ENCODE measurements at regions not wholly inside any gene's neighbourhood (a gene's known extent, or its start where the extent isn't known, plus 50 kb on each side); places are given as distances from the start of the nearest gene placed in this dataset.

- Histone ChIP-seq H3K36me3 (no peaks in the 10 kb centered on the region), H3K27ac (no peak overlapping the region), H3K9me3 (no peaks in the 10 kb centered on the region), H3K4me1 (no peaks in the 10 kb centered on the region), H3K27me3 (no peaks in the 10 kb centered on the region), H3K4me3 (no peak overlapping the region)
- no peak for TF ChIP-seq CTCF (IDR thresholded peaks at IDR 0.05)
- DNase-seq (ENCODE audit: low spot score): no peak
Observed at GRCh38 chr12:90828621-90829020, 126.4 kb downstream of the CCER1 start.

- Histone ChIP-seq H3K36me3 (no peaks in the 10 kb centered on the region), H3K4me1 (no peaks in the 10 kb centered on the region), H3K27ac (no peak overlapping the region), H3K9me3 (no peaks in the 10 kb centered on the region), H3K27me3 (no peaks in the 10 kb centered on the region), H3K4me3 (no peak overlapping the region)
- no peak for DNase-seq (ENCODE audit: low spot score)
- no peak for TF ChIP-seq CTCF (IDR thresholded peaks at IDR 0.05)
Observed at GRCh38 chr12:90827567-90827966, 127.4 kb downstream of the CCER1 start.

- H3K36me3 ChIP-seq: no peaks in the 10 kb centered on the region
- no peaks in the 10 kb centered on the region for H3K27me3 ChIP-seq
- no peak overlapping the region for H3K27ac ChIP-seq
- no peak overlapping the region for H3K4me3 ChIP-seq
- H3K4me1 ChIP-seq: no peaks in the 10 kb centered on the region
- no peak for DNase-seq (ENCODE audit: low spot score)
- H3K9me3 ChIP-seq: no peaks in the 10 kb centered on the region
- TF ChIP-seq CTCF (IDR thresholded peaks at IDR 0.05): no peak
Observed at GRCh38 chr12:90826036-90826435, 128.9 kb downstream of the CCER1 start.

GRCh38 chr12:90823859-90824258 lies 131.1 kb downstream of the CCER1 start:
- no peaks in the 10 kb centered on the region for H3K9me3 ChIP-seq
- no peak for TF ChIP-seq CTCF (IDR thresholded peaks at IDR 0.05)
- H3K36me3 ChIP-seq: no peaks in the 10 kb centered on the region
- H3K4me1 ChIP-seq: no peaks in the 10 kb centered on the region
- no peak overlapping the region for H3K4me3 ChIP-seq
- no peaks in the 10 kb centered on the region for H3K27me3 ChIP-seq
- no peak overlapping the region for H3K27ac ChIP-seq
- DNase-seq (ENCODE audit: low spot score): no peak

- TF ChIP-seq CTCF (IDR thresholded peaks at IDR 0.05): no peak
- no peak for DNase-seq (ENCODE audit: low spot score)
- no peaks in the 10 kb centered on the region for H3K36me3 ChIP-seq
- no peak overlapping the region for H3K4me3 ChIP-seq
- no peaks in the 10 kb centered on the region for H3K4me1 ChIP-seq
- H3K9me3 ChIP-seq: no peaks in the 10 kb centered on the region
- H3K27me3 ChIP-seq: no peaks in the 10 kb centered on the region
- no peak overlapping the region for H3K27ac ChIP-seq
Observed at GRCh38 chr12:90819709-90820108, 135.3 kb downstream of the CCER1 start.

GRCh38 chr12:90816353-90817089 lies 138.5 kb downstream of the CCER1 start:
- no peak overlapping the region for H3K27ac ChIP-seq
- no peak for TF ChIP-seq CTCF (IDR thresholded peaks at IDR 0.05)
- H3K4me1 ChIP-seq: no peaks in the 10 kb centered on the region
- DNase-seq (ENCODE audit: low spot score): no peak
- no peaks in the 10 kb centered on the region for H3K36me3 ChIP-seq
- H3K9me3 ChIP-seq: no peaks in the 10 kb centered on the region
- H3K4me3 ChIP-seq: no peak overlapping the region
- H3K27me3 ChIP-seq: no peaks in the 10 kb centered on the region

Data from right atrium auricular region (tissue), 2 donors.